ENCODE measurements at regions not wholly inside any gene's neighbourhood (a gene's known extent, or its start where the extent isn't known, plus 50 kb on each side); places are given as distances from the start of the nearest gene placed in this dataset.
A peak's percentile ranks its signal among the peaks of the same experiment; 100 is the strongest.

- CTCF ChIA-PET, result no interaction called here
- no peak for DNase-seq
- Histone ChIP-seq H3K9me3 (ENCODE audit: insufficient read depth, low read depth) (no peaks in the 10 kb centered on the region), H3K4me3 (no peak overlapping the region), H3K9me2 (ENCODE audit: insufficient read depth) (no peaks in the 10 kb centered on the region), H3K79me2 (ENCODE audit: low read depth) (no peaks in the 10 kb centered on the region), H3F3A (ENCODE audit: insufficient read depth, low read depth) (no peaks in the 10 kb centered on the region), H3K4me1 (replicated peaks; ENCODE audit: insufficient read depth) (no peaks in the 10 kb centered on the region), H3K27me3 (ENCODE audit: insufficient read depth, low read depth) (no peaks in the 10 kb centered on the region), H4K20me1 (ENCODE audit: insufficient read depth) (no peaks in the 10 kb centered on the region), H3K36me3 (ENCODE audit: low read depth) (no peaks in the 10 kb centered on the region), H2AFZ (no peak overlapping the region), H3K4me2 (no peak overlapping the region), H3K27ac (no peak overlapping the region)
- intact Hi-C loops (cut with micrococcal nuclease; ENCODE audit: unreplicated experiment), result loop anchor here (5.0 kb wide), 1 partner anchor 652 kb away; no protein-coding TSS in a partner anchor
- POLR2A ChIA-PET (ENCODE audit: unreplicated experiment), result no interaction called here
- no TSS peak for BruUV-seq (replicated peaks)
- TF ChIP-seq, protein P1, sequence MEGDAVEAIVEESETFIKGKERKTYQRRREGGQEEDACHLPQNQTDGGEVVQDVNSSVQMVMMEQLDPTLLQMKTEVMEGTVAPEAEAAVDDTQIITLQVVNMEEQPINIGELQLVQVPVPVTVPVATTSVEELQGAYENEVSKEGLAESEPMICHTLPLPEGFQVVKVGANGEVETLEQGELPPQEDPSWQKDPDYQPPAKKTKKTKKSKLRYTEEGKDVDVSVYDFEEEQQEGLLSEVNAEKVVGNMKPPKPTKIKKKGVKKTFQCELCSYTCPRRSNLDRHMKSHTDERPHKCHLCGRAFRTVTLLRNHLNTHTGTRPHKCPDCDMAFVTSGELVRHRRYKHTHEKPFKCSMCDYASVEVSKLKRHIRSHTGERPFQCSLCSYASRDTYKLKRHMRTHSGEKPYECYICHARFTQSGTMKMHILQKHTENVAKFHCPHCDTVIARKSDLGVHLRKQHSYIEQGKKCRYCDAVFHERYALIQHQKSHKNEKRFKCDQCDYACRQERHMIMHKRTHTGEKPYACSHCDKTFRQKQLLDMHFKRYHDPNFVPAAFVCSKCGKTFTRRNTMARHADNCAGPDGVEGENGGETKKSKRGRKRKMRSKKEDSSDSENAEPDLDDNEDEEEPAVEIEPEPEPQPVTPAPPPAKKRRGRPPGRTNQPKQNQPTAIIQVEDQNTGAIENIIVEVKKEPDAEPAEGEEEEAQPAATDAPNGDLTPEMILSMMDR (conservative IDR thresholded peaks at IDR 0.05), result no peak
- TF ChIP-seq EZH2 (IDR thresholded peaks at IDR 0.05; ENCODE audit: low read depth), result no peak
Measured at GRCh38 chr13:60334310-60334709, 62.7 kb upstream of the TDRD3 start.

GRCh38 chr13:60335531-60335930, 61.5 kb upstream of the TDRD3 start:
- Histone ChIP-seq H3K27me3 (ENCODE audit: insufficient read depth, low read depth) (no peaks in the 10 kb centered on the region), H3F3A (ENCODE audit: insufficient read depth, low read depth) (no peaks in the 10 kb centered on the region), H3K27ac (no peak overlapping the region), H3K79me2 (ENCODE audit: low read depth) (no peaks in the 10 kb centered on the region), H3K9me3 (ENCODE audit: insufficient read depth, low read depth) (no peaks in the 10 kb centered on the region), H3K4me1 (replicated peaks; ENCODE audit: insufficient read depth) (no peaks in the 10 kb centered on the region), H3K9me2 (ENCODE audit: insufficient read depth) (no peaks in the 10 kb centered on the region), H3K4me2 (no peak overlapping the region), H3K36me3 (ENCODE audit: low read depth) (no peaks in the 10 kb centered on the region), H2AFZ (no peak overlapping the region), H3K4me3 (no peak overlapping the region), H4K20me1 (ENCODE audit: insufficient read depth) (no peaks in the 10 kb centered on the region)
- CTCF ChIA-PET, result no interaction called here
- TF ChIP-seq EZH2 (IDR thresholded peaks at IDR 0.05; ENCODE audit: low read depth), result no peak
- TF ChIP-seq, protein P1 (conservative IDR thresholded peaks at IDR 0.05), result peak; percentile 85
- POLR2A ChIA-PET (ENCODE audit: unreplicated experiment), result no interaction called here
- BruUV-seq (replicated peaks), result no TSS peak
- intact Hi-C loops (cut with micrococcal nuclease; ENCODE audit: unreplicated experiment), result no loop called here
- DNase-seq, result no peak

GRCh38 chr13:60338754-60339153, 58.3 kb upstream of the TDRD3 start:
- H3K9me3 ChIP-seq (ENCODE audit: insufficient read depth, low read depth), result no peaks in the 10 kb centered on the region
- TF ChIP-seq, protein P1 (conservative IDR thresholded peaks at IDR 0.05), result no peak
- no peak for TF ChIP-seq EZH2 (IDR thresholded peaks at IDR 0.05; ENCODE audit: low read depth)
- no peaks in the 10 kb centered on the region for H3K4me1 ChIP-seq (replicated peaks; ENCODE audit: insufficient read depth)
- no peaks in the 10 kb centered on the region for H3K9me2 ChIP-seq (ENCODE audit: insufficient read depth)
- CTCF ChIA-PET, result no interaction called here
- no peaks in the 10 kb centered on the region for H4K20me1 ChIP-seq (ENCODE audit: insufficient read depth)
- no peaks in the 10 kb centered on the region for H3K27me3 ChIP-seq (ENCODE audit: insufficient read depth, low read depth)
- H3K79me2 ChIP-seq (ENCODE audit: low read depth), result no peaks in the 10 kb centered on the region
- no peaks in the 10 kb centered on the region for H3F3A ChIP-seq (ENCODE audit: insufficient read depth, low read depth)
- POLR2A ChIA-PET (ENCODE audit: unreplicated experiment), result no interaction called here
- H3K27ac ChIP-seq, result no peak overlapping the region
- H3K4me3 ChIP-seq, result no peak overlapping the region
- no peaks in the 10 kb centered on the region for H3K36me3 ChIP-seq (ENCODE audit: low read depth)
- H3K4me2 ChIP-seq, result no peak overlapping the region
- H2AFZ ChIP-seq, result no peak overlapping the region
- no peak for DNase-seq
- intact Hi-C loops (cut with micrococcal nuclease; ENCODE audit: unreplicated experiment), result loop anchor here (2.0 kb wide), 1 partner anchor 92 kb away; no protein-coding TSS in a partner anchor
- BruUV-seq (replicated peaks), result no TSS peak

All from PC-9 (cell line).